SHP77 (cell line): ENCODE measurements at regions not wholly inside any gene's neighbourhood (a gene's known extent, or its start where the extent isn't known, plus 50 kb on each side); places are given as distances from the start of the nearest gene placed in this dataset.

Source experiments
- DNase-seq, 2 experiments: peaks; one replicate each; lab custom pipeline; 2025; lab: John Stamatoyannopoulos, UW

DNA sequence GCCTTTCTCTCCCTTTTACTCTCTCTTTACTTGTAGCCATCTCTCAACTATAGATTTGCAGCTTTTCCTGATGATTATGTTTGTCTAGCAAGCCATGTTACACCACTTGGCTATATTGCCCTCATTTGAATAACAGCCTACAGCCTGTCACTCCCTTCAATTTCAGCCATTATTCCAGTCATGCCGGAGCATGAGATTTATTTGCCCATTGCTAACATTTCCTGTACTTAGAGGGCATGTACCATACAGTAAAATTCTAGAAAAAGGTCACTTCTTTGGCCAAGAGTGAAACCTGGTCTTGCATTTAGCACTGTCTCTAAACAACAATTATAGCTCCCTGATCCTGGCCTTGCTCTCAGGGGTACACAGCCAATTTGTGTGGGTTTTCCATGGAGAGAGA is 221.7 kb upstream of the TMC3 start:
- DNase-seq = no peak

DNA sequence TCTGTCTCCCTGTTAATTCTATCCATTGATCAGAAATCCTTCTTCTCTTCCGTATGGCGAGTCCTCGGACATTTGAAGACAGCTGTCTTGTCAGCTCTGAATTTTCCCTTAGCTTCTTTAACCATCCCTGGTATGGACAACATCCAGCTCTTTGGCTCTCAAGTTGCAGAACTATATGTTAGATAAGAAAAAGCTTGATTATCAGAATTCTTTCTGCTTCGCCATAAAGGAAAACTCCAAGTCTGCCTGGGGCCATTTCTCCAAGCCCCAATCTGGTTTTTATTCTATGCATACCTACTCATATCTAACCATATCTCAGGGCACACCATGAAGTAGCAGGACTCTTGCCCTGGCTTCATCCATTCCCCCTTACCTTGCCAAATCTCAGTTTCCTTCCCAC is 215.7 kb upstream of the TMC3 start:
- DNase-seq = no peak

DNA sequence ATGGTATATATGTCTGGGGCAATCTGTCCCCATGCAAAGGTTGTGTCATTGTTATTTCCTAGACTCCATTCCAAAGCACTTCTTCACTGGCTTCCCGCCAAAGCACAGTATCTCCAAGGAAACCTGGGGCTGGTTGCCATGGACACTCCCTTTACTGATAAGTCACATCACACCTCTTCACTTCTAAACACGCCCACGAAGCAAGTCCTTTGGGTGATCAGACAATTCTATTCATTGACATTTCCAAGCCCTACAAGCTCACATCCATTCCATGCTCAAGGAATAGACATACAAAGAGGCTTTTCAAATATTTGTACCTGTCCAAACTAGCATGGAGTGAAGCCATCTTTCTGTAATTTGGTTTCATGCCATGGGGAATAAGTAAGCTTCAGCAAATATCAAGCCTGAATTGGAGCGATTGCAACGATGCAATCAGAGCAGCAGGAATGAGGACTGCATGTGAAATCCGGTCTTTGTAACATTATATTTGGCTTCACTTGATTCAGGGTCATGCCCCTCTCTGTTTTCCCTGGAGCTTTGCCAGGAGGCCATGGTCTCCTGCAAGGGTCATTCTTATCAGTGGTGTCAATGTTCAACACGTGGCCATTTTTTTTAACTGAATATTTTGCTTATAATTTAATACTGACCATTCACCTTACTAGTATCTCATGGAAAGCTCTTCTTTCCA is 201.6 kb upstream of the TMC3 start:
- peak; percentile 19 to 39 for DNase-seq

DNA sequence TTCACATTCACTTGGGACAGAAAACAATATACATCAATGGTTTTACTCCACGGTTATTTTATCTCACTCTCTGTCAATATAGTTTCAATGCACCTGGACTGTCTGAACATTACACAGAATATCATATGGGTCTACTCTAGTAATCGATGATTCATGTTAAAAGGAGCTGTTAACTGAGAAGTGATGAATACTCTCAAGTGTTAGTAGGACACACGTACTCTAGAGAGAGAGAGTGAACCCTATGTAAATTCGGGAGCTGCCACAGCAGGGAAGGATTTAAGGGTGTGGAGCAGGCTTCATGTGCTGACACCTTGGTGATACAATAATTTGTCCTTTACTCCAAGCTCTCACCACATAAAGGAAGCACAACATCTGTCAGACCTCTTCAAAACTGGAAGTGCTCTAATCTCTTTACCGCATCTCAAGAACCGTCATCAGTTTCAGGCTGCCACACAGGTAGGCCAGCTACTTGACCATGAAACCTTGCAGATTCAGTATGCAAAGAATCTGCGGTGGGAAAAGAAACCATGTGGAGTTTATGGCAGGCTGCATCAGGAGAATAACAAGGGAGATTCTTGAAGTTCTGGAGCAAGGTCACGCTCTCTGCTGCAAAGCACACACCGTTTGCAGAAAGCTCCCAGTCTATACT is 199.2 kb upstream of the TMC3 start:
- DNase-seq = no peak

DNA sequence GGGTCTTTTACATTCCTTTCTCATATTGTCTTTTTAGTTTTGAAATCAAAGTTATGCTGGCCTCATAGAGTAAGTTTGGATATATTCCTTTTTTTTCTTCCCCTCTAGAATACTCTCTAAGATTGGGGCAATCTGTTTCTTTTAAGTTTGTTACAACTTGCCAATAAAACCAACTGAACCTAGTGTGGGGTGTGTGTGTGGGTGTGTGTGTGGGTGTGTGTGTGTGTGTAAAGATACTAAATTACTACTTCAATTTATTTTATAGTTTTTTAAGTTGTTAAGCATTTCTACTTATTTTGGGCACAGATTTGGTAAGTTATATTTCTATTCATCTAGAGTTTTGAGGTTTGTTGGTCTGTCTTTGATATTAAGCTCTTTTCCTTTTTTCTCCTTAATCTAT is 198.2 kb upstream of the TMC3 start:
- no peak for DNase-seq

DNA sequence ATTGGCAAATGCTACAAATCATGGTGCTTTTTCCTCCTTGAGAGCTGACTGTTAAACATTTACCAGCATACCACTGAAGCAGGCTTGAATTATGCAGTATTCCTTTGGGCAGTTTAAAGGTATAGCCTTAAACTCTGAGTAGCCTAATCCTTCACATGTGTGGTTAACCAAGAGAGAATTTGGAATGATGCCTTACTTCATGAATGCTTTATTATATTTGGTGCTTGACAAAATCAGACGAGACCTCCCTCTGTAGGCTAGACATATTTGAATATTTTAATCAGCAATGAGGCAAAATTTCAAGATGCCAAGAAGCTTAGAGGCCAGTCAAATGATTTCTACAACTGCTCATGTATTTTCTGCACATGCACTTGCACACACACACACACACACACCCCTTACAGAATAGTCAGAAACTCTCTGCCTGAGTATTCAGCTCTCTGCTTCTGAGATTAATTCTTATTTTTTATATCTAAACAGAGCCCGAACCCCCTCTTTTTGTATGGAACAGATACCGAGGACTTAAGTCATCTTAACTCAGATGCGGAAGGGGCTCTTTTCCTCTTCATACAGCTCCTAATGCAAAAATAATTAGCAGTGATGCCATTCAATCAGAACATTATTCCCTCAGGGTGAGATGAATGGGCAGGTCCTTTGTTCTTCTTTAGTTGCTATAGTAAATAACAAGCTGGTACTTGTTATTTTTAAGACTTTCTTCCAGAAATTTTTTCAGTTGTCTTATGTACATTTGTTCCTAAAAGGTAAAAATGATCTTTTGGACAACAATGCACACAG is 195.5 kb upstream of the TMC3 start:
- no peak for DNase-seq

DNA sequence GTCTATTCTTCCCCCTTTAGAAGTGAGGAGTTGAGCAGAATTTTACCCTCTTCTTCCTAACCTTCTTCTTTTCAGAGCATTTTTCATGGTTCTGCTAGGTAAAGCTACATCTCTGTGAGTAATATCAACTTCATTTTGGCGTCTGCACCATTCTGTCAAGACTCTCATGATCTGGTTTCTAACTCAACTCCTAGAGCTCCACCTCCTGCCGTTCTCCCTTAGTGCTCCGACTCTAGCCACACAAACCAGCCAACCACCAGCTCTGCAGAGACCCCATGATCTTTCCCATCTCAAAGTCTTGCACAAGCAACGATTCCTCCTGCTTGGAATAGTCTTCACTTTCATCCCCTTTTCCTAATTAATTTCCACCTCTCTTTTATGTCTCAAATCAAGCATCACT is 193.9 kb upstream of the TMC3 start:
- DNase-seq = no peak

DNA sequence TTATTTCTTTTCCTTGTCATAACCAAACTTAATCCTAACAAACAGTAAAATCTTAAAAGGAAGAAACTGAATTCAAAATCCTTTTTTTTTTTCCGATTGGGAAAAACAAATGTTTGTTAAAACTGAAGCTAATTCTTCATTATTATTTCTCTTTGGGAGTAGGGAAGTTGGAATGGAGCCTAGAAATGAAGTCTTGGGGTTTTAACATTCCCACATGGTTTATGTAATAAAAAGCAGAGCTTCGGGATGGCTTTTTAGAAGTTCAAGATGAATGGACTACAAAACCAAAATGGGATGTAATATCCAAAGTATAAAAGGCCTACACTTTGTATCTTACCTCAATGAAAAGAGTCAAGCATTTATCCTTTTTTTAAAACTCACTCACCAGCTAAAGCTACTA is 189.0 kb upstream of the TMC3 start:
- DNase-seq = no peak

DNA sequence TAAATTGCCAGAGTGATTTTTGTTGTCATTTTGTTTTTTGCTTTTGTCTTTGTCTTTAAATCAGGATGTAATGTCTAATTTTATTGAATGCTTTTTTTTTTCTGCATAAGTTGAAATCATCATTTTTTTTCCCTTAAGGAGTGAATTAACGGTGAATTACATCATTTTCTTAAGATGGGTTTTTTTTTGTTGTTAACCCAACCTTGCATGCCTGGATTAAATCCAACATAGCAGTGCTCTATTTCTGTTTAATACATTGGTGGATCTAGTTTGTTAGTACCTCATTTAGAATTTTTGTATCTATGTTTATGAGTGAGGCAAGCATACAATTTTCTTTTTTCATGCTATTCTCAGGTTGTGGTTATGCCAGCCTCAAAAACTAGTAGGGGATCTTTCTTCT is 186.4 kb upstream of the TMC3 start:
- no peak for DNase-seq

DNA sequence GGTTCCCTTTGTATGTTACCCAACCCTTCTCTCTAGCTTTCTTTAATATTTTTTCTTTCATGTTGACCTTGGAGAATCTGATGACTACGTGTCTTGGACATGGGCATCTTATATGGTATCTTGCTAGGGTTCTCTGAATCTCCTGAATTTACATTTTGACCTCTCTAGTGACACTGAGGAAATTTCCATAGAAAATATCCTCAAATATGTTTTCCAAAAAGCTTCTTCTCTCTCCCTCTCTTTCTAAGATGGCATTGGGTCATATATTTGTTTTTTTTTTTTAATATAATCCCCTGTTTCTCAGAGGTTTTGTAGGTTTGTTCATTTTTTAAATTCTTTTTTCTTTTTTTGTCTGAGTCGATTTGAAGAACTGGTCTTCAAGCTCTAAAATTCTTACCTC is 184.0 kb upstream of the TMC3 start:
- DNase-seq = no peak

DNA sequence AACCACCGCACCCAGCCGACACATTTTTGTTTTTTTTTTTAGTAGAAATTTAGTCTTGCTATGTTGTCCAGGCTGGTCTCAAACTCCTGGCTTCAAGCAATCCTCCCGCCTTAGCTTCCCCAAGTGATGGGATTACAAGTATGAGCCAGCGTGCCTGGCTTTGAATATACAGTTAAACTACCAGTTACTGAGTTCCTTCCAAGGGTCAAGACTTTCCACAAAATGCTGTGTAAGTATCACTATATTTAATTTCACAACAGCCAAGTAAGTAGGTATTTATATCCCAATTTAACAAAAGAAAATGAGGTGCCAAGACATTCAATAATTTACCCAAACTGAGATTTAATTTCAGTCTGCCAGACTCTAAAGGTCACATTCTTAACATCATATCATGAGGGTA is 181.3 kb upstream of the TMC3 start:
- DNase-seq = no peak

DNA sequence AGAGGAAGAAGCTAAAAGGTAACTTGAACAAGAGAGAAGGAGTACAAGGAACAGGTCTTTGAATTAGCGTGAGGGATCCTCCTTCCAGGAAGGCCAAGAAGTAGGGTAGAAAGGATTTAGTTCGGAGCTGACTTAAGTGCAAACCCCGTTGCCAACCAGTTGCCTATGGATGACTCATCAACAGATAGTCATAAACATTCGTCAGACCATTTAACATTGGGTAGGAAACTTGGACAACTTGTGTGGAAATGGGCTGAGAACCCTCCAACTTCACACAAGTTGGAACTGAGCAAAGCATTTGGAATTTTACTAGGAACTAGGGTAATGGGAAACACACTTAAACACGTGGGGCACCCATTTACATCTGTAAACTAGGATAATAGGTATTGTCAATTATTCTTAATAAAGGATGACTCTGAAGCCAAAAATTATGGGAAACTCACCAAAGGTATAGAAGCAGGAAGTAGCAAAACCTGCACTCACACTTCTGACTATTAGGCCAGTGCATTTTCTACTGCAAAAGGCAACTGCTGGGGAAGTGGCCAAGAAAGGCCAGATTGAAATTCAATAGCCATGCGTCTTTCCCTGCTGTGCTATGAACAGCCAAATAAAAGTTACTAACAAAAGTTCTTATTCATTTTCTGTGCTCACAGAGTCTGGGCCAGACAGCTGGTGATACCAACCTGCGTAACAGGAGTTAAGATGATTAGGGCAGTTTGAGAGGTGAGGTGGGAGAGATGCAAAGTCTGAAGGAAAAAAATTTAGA is 174.5 kb upstream of the TMC3 start:
- no peak for DNase-seq

DNA sequence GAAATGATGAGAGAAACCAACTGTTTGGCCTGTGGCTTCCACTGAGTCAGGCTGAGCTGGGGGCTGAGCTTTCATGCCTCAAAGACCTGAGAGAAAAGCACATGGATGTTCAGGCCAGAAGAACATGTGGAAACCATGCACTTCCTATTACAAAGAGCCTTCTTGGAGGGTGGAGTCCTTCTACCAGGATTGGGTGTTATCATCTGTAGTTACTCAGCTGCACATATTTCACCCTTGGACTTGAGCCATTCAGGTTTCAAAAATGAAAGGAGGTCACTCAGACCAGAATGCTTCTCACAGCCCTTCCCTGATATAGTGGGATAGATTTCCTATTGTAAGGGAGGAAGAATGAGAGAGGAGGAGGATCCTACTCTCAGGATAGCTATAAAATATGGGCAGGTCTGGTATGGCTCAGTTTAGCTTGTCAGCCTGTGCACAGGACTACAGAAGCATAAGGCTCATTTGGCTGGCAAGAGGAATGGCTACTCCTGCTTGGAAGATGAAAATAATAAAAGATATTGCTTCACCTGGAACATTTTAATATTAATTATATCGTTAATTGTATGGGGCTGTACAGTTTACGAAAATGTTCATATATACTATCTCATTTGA is 173.6 kb upstream of the TMC3 start:
- no peak for DNase-seq

DNA sequence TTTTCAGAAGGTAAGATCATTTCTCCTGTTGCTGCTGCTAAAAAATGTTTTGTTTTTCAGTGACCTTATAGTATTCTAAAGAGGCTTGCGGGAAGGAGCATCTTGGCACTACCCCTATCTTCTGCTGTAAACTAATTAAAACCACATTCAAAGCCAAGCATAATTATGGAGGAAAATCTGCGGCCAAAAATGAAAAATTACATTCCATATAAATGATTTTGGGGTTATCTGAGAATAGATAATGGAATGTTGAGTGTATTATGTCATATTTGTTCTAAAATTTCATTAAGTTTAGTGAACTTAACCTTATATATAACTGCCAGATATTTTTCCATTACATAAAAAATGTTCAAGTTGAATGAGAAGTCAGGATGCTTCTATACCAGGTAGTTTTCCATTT is 170.4 kb upstream of the TMC3 start:
- no peak for DNase-seq

DNA sequence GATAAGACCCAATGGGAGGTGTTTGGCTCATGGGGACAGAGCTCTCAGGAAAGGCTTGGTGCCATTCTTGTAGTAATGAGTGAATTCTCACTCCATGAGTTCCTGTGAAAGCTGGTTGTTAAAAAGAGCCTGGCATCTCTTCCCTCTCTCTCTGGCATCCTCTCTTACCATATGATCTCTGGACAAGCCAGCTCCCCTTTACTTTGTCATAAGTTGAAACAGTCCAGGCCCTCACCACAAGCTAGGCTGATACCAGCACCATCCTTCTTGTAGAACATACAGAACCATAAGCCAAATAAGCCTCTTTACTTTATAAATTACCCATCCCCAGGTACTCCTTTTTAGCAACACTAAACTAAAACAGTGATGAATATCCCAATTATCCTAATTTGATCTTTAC is 166.9 kb upstream of the TMC3 start:
- DNase-seq = no peak

DNA sequence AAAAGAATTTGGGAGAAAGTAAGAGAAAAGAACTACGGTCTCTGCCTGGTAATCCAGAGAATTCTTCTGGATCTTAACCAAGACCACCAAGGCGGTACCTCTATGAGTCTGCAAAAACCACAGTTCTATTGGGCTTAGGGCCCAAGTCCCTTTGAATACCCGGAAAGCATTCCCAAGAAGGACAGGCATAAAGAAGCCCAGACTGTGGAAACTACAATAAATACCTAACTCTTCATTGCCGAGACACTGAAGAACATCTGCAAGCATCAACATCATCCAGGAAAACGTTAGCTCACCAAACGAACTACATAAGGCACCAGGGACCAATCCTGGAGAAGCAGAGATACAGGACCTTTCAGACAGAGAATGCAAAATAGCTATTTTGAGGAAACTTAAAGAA is 162.3 kb upstream of the TMC3 start:
- DNase-seq = no peak

DNA sequence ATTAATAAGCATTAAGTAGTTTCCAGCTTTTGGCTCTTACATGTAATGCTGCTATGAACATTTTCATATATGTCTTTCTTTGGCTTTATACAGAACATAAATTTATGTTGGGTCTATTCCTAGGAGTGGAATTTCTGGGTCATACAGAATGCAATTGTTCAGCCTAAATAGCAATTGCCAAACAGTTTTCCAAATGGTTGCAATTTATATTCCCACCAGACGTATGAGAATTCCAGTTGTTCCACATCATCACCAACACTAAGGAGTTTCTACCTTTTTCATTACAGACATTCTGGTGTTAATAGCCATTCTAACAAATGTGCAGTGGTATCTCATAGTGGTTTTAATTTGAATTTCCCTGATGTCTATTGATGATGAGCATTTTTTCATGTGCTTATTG is 160.1 kb upstream of the TMC3 start:
- DNase-seq = no peak

DNA sequence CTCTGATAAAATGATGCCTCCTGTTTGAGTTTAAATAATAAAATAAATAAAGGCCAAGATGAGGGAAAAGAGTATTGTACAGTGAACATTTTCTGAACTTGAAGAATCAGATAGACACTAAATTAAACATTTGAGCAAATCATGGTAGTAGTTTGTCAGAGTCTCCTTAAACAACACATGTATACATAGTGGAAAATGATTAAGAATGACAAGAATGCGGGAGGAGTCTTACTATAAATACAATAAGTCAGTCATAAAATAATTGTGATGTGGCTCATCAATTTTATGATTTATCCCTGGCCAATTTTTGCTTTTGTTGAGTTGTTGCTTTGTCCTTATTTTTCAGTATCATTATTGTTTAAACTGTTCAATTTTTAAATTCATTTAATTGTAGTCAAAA is 158.0 kb upstream of the TMC3 start:
- DNase-seq = no peak

DNA sequence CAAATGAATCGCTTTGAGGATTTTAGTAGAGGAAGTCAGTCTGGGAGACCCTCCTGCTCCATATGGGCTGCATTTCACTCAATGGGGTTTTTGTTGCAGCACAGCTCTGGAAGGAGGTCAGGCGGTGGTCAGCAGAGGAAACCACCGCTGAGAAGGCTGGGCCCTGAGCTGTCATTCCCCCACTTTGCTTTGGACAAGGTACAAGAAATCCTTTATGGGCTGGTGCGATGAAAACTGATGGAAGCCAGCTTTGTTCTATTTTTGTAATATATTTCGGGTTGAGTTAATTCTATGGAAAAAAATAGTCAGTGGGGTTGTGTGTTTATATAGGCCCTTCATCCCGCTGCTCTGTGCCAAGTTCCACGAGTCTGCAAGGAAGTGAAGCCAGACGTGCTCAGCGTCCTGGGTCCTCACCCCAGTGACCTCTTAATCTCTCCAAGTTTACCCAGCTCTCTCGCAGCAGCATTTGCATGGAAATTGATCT is 157.1 kb upstream of the TMC3 start:
- DNase-seq = no peak

DNA sequence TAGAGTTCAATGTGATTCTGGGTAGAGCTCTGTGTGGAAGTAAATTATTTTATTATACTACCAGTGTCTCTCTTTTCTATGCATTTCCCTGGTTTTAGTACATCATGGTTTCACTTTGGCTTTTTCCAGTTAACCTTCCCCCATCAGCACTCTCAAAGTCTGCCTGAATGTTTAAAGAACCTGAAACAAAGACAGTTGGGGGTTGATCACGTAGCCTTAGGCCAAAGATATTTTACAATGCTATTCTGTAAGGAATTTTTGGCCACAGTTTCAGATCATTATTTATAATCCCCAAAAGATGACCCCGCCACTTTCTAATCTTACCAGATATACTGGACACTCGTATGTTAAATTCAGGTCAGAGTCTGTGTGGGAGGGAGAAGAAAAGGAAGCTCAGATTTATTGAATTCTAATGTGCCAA is 156.3 kb upstream of the TMC3 start:
- no peak for DNase-seq

DNA sequence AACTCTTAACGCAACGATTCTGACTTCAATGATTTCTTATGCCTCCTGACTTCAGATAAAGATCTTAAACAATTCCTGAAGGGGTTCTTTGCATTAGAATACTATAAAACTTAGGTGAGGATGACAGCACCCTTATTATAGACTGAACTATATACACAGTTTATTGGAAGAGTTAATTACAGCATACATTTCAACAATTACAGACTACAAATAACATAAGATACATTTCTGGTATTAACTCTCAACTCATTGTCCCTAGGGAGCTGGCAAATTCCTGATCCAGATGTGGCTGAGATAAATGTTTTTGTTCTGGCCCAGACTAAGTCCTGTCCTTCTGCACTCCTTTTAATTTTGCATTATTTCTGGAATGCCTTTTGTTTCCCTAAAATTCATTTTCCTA is 155.5 kb upstream of the TMC3 start:
- DNase-seq = no peak

DNA sequence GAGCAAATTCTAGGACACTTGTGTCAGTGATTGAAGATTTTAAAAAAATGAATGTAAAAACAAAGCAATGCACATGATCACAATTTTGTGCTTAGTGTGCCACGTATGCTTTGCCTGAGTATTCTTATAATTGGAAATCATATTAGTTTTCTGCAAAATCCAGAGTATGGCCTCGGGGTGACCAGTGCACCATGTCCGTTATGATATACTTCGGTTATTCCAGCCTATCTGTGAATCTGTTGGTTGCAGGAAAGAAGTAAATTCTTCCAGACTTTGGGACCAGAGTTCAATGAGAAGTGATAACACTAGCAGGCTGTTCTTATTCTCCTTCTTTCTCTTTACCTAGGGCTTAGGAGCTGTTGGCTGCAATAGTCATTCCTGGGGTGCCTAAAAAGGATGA is 152.0 kb upstream of the TMC3 start:
- no peak for DNase-seq
